Natural killer cell treated with Interleukin-12 subunit alpha and Interleukin-12 subunit beta and Interleukin-15 and Interleukin-18, amount 100 ng/mL, for 72 hours (primary cell): ENCODE measurements at regions not wholly inside any gene's neighbourhood (a gene's known extent, or its start where the extent isn't known, plus 50 kb on each side); places are given as distances from the start of the nearest gene placed in this dataset.

Experiments
- ATAC-seq, 2 donors: fragments of 150-1000 bp; cut with Tn5 transposase in 1 of 2; sonication (Bioruptor Pico), chemical (Tn5 transposase) in 1 of 2; 2 replicates each; pipeline ENCODE4 v1.10.0; 2021
- DNase-seq: peaks from one replicate; pipeline ENCODE4 v3.0.0; 2022; ENCODE audit warnings: low spot score
- H3K27ac Mint-ChIP-seq, 2 donors: 1 replicate in 1 of 2; 2 replicates in 1 of 2; pipeline ENCODE4 v1.8.0; 2022; ENCODE audit warnings: mixed read lengths in 2 of 2, mild to moderate bottlenecking in 1 of 2, moderate library complexity in 1 of 2
- H3K27me3 Mint-ChIP-seq, 2 donors: 1 replicate in 1 of 2; 2 replicates in 1 of 2; pipeline ENCODE4 v1.8.0; 2022; ENCODE audit warnings: mixed read lengths in 2 of 2
- H3K36me3 Mint-ChIP-seq: one replicate; pipeline ENCODE4 v1.8.0; 2022; ENCODE audit warnings: mixed read lengths
- H3K4me1 Mint-ChIP-seq, 2 donors: 1 replicate in 1 of 2; 2 replicates in 1 of 2; pipeline ENCODE4 v1.8.0; 2022; ENCODE audit warnings: low read depth in 2 of 2, mixed read lengths in 2 of 2, mild to moderate bottlenecking in 1 of 2
- H3K4me3 Mint-ChIP-seq: one replicate; pipeline ENCODE4 v1.8.0; 2022; ENCODE audit warnings: mixed read lengths
- H3K9me3 Mint-ChIP-seq: 2 replicates; pipeline ENCODE4 v1.8.0; 2022; ENCODE audit warnings: mixed read lengths

- DNase-seq = no peak
- Mint-ChIP-seq H3K27ac (no peak overlapping the region), H3K9me3 (no peaks in the 10 kb centered on the region), H3K36me3 (no peaks in the 10 kb centered on the region), H3K27me3 (peaks cover 3% of the 10 kb centered on the region in 2 donors), H3K4me3 (no peak overlapping the region), H3K4me1 (no peaks in the 10 kb centered on the region)
- no peak for ATAC-seq
Measured at GRCh38 chr5:57408714-57409113, 73.9 kb downstream of the ACTBL2 start.

- Mint-ChIP-seq H3K9me3 (peaks cover under 1% of the 10 kb centered on the region), H3K4me1 (no peaks in the 10 kb centered on the region), H3K27me3 (peaks cover 6 to 7% of the 10 kb centered on the region in 2 donors), H3K4me3 (no peak overlapping the region), H3K36me3 (no peaks in the 10 kb centered on the region), H3K27ac (no peak overlapping the region)
- DNase-seq = no peak
- ATAC-seq = no peak
Measured at GRCh38 chr5:57408285-57408684, 74.3 kb downstream of the ACTBL2 start.

- Mint-ChIP-seq H3K4me1 (no peaks in the 10 kb centered on the region), H3K27ac (no peak overlapping the region), H3K36me3 (no peaks in the 10 kb centered on the region), H3K27me3 (peaks cover 11 to 13% of the 10 kb centered on the region in 2 donors), H3K4me3 (no peak overlapping the region), H3K9me3 (peaks cover 5% of the 10 kb centered on the region)
- DNase-seq (no peak), ATAC-seq (no peak)
Measured at GRCh38 chr5:57407391-57407790, 75.2 kb downstream of the ACTBL2 start.

- ATAC-seq (no peak), DNase-seq (no peak)
- peaks cover 11 to 13% of the 10 kb centered on the region in 2 donors for H3K27me3 Mint-ChIP-seq
- H3K9me3 Mint-ChIP-seq = peaks cover 5% of the 10 kb centered on the region
- H3K4me3 Mint-ChIP-seq = no peak overlapping the region
- H3K27ac Mint-ChIP-seq = no peak overlapping the region
- no peaks in the 10 kb centered on the region for H3K36me3 Mint-ChIP-seq
- no peaks in the 10 kb centered on the region for H3K4me1 Mint-ChIP-seq
Measured at GRCh38 chr5:57406641-57407040, 76.0 kb downstream of the ACTBL2 start.

- H3K36me3 Mint-ChIP-seq = no peaks in the 10 kb centered on the region
- peaks cover 11 to 13% of the 10 kb centered on the region in 2 donors for H3K27me3 Mint-ChIP-seq
- H3K4me3 Mint-ChIP-seq = no peak overlapping the region
- no peak for ATAC-seq
- DNase-seq = no peak
- H3K4me1 Mint-ChIP-seq = no peaks in the 10 kb centered on the region
- H3K27ac Mint-ChIP-seq = no peak overlapping the region
- H3K9me3 Mint-ChIP-seq = peaks cover 5% of the 10 kb centered on the region
Measured at GRCh38 chr5:57405984-57406383, 76.6 kb downstream of the ACTBL2 start.

GRCh38 chr5:57402761-57403160 is 79.8 kb downstream of the ACTBL2 start:
- no peaks in the 10 kb centered on the region for H3K36me3 Mint-ChIP-seq
- no peak for ATAC-seq
- no peak overlapping the region for H3K27ac Mint-ChIP-seq
- peaks cover 5% of the 10 kb centered on the region for H3K9me3 Mint-ChIP-seq
- peaks cover 13 to 22% of the 10 kb centered on the region in 2 donors for H3K27me3 Mint-ChIP-seq
- H3K4me3 Mint-ChIP-seq = no peak overlapping the region
- no peaks in the 10 kb centered on the region for H3K4me1 Mint-ChIP-seq
- DNase-seq = no peak

GRCh38 chr5:57402348-57402747 is 80.3 kb downstream of the ACTBL2 start:
- no peaks in the 10 kb centered on the region for H3K4me1 Mint-ChIP-seq
- ATAC-seq = no peak
- peaks cover 5% of the 10 kb centered on the region for H3K9me3 Mint-ChIP-seq
- peaks cover 13 to 22% of the 10 kb centered on the region in 2 donors for H3K27me3 Mint-ChIP-seq
- no peak overlapping the region for H3K4me3 Mint-ChIP-seq
- no peak for DNase-seq
- no peaks in the 10 kb centered on the region for H3K36me3 Mint-ChIP-seq
- H3K27ac Mint-ChIP-seq = no peak overlapping the region

- peaks cover 8 to 17% of the 10 kb centered on the region in 2 donors for H3K27me3 Mint-ChIP-seq
- ATAC-seq (no peak), DNase-seq (no peak)
- H3K4me1 Mint-ChIP-seq = no peaks in the 10 kb centered on the region
- no peaks in the 10 kb centered on the region for H3K36me3 Mint-ChIP-seq
- no peak overlapping the region for H3K27ac Mint-ChIP-seq
- H3K9me3 Mint-ChIP-seq = peaks cover 5% of the 10 kb centered on the region
- H3K4me3 Mint-ChIP-seq = no peak overlapping the region
Measured at GRCh38 chr5:57398413-57399093, 84.1 kb downstream of the ACTBL2 start.

GRCh38 chr5:57396701-57397100 is 85.9 kb downstream of the ACTBL2 start:
- no peak overlapping the region for H3K4me3 Mint-ChIP-seq
- peaks cover 2 to 16% of the 10 kb centered on the region in 2 donors for H3K27me3 Mint-ChIP-seq
- ATAC-seq (no peak), DNase-seq (no peak)
- no peak overlapping the region for H3K27ac Mint-ChIP-seq
- H3K36me3 Mint-ChIP-seq = no peaks in the 10 kb centered on the region
- no peaks in the 10 kb centered on the region for H3K4me1 Mint-ChIP-seq
- no peaks in the 10 kb centered on the region for H3K9me3 Mint-ChIP-seq

- DNase-seq (no peak), ATAC-seq (no peak)
- H3K9me3 Mint-ChIP-seq = no peaks in the 10 kb centered on the region
- H3K27me3 Mint-ChIP-seq = peaks cover 0 to 12% of the 10 kb centered on the region in 2 donors
- no peaks in the 10 kb centered on the region for H3K36me3 Mint-ChIP-seq
- no peak overlapping the region for H3K4me3 Mint-ChIP-seq
- no peak overlapping the region for H3K27ac Mint-ChIP-seq
- H3K4me1 Mint-ChIP-seq = no peaks in the 10 kb centered on the region
Measured at GRCh38 chr5:57394421-57395210, 88.0 kb downstream of the ACTBL2 start.

- no peaks in the 10 kb centered on the region for H3K36me3 Mint-ChIP-seq
Measured at GRCh38 chr5:57386958-57387357, 95.7 kb downstream of the ACTBL2 start.

GRCh38 chr5:57383093-57383861 is 99.3 kb downstream of the ACTBL2 start:
- Mint-ChIP-seq H3K36me3 (no peaks in the 10 kb centered on the region), H3K27me3 (no peaks in the 10 kb centered on the region), H3K9me3 (no peaks in the 10 kb centered on the region), H3K4me1 (no peaks in the 10 kb centered on the region), H3K27ac (no peak overlapping the region), H3K4me3 (no peak overlapping the region)
- DNase-seq = no peak
- ATAC-seq = no peak

More at GRCh38 chr5:57386958-57387357, 95.7 kb downstream of the ACTBL2 start:
- Mint-ChIP-seq H3K4me1 (no peaks in the 10 kb centered on the region), H3K27ac (no peak overlapping the region), H3K9me3 (no peaks in the 10 kb centered on the region), H3K4me3 (no peak overlapping the region), H3K27me3 (no peaks in the 10 kb centered on the region)
- DNase-seq = no peak
- ATAC-seq = no peak

- Mint-ChIP-seq H3K4me1 (no peaks in the 10 kb centered on the region), H3K9me3 (no peaks in the 10 kb centered on the region), H3K36me3 (no peaks in the 10 kb centered on the region), H3K27me3 (no peaks in the 10 kb centered on the region), H3K27ac (no peak overlapping the region), H3K4me3 (no peak overlapping the region)
- DNase-seq = no peak
- no peak for ATAC-seq
Measured at GRCh38 chr5:57382655-57383054, 100.0 kb downstream of the ACTBL2 start.

- H3K9me3 Mint-ChIP-seq = no peaks in the 10 kb centered on the region
- DNase-seq = no peak
- H3K4me1 Mint-ChIP-seq = no peaks in the 10 kb centered on the region
- peaks cover 0 to 8% of the 10 kb centered on the region in 2 donors for H3K27me3 Mint-ChIP-seq
- H3K27ac Mint-ChIP-seq = no peak overlapping the region
- no peak overlapping the region for H3K4me3 Mint-ChIP-seq
- no peaks in the 10 kb centered on the region for H3K36me3 Mint-ChIP-seq
- no peak for ATAC-seq
Measured at GRCh38 chr5:57370376-57370775, 112.2 kb downstream of the ACTBL2 start.
